T-helper 1 cell (primary cell): ENCODE measurements at regions not wholly inside any gene's neighbourhood (a gene's known extent, or its start where the extent isn't known, plus 50 kb on each side); places are given as distances from the start of the nearest gene placed in this dataset.
A peak's percentile ranks its signal among the peaks of the same experiment; 100 is the strongest.

Source experiments
- DNase-seq, 5 donors: peaks; one replicate each; pipeline ENCODE4 v3.0.0-alpha.2; 2012 to 2020

DNA sequence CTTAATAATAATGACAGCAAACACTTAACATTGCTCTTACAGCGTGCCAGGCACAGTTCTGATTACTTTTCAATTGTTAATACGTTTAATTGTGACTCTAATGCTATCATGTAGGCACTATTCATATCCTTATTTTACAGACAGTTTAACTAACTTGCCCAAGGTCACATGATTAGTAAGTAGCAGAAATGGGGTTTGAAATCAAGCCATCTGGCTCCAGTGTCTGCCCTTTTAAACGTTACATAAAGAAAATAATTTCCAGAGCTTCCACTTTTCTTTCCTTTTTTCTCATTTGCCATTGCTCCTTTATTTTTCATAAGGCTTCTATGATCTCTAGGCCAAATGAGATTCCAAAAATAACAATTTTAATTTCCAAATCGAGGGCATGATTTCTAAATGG lies 50.6 kb upstream of the IKZF2 start:
- no peak for DNase-seq

DNA sequence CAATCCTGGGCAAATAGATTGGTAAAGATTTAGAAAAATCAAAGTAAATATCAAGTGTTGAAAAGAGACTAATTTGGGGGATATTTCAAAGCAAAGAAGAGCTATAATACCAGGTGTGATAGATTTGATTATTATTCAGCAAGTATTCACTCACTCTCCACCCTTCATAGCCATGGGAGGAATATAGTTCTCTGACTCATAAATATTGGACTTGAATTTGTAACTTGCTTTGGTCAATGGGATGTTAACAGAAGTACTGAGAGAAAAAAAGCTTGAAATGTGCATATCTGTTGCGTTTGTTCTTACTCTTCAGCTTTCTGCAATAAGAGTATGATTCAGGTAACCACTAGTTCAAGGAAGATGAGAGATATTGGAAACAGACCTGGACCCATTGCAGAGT lies 54.5 kb upstream of the IKZF2 start:
- DNase-seq: no peak

- no peak for DNase-seq
Measured at GRCh38 chr2:213213186-213213585, 61.8 kb upstream of the IKZF2 start.

- no peak for DNase-seq
Measured at GRCh38 chr2:213214209-213214608, 62.8 kb upstream of the IKZF2 start.

- no peak for DNase-seq
Measured at GRCh38 chr2:213216461-213216860, 65.0 kb upstream of the IKZF2 start.

DNA sequence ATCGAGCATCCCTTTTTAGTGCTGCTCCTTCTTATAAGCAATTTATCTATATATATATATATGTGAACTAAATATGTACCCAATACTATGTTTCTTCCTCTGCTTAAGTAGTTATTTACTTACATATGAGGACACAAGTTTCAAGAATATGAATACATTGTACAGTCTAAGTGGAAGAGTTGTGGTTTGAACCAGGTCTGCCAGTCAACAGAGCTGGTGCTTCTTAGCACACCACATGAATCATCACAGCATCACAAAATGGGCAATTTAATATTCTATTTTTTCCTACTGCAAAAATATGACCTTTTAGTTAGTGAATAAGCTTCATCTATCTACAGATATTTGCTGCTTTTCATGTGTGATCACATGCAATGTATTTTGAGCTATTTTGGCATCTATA lies 64.4 kb upstream of the SPAG16 start:
- no peak for DNase-seq

- no peak for DNase-seq
Measured at GRCh38 chr2:213220967-213221603, 63.2 kb upstream of the SPAG16 start.

DNA sequence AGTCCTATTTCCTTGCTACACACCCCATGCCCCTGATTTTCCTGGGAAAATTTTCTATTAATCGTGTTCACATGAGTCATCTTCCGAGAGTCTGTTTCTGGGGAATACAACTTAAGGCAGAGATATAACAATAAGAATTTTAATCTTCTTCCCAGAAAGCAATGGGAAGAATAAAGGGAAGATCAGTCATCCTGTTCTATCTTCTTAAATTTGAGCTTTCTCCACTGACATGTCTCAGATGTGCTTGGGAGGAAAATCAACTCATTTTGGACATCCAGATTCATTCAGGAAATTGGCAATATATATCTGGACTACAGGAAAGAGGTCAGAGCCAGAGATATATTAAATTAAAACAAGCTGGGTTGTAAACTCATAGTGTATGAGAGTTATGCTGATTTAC lies 62.3 kb upstream of the SPAG16 start:
- DNase-seq: no peak

DNA sequence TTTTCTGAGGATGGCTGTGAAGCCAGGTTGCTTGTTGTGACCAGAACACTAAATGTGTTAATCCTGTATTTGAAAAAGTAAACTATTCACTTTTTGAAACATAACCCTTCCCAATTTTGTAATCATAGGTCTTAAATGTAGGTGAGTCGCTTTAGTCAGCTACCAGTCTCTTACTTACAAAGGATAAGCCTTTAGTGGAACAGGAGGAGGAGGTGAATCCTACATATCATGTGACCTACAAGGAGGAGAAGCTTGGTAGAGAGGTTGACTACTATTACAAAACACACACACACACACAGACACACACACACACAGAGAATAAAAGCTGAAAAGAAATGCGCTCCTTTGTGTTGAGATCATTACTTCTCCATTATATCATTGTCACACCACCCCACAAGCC lies 59.9 kb upstream of the SPAG16 start:
- no peak for DNase-seq

GRCh38 chr2:213225866-213226265 lies 58.4 kb upstream of the SPAG16 start:
- no peak for DNase-seq

- DNase-seq: peak in 1 of 5 donors; percentile 15
Measured at GRCh38 chr2:213227458-213227857, 56.8 kb upstream of the SPAG16 start.

DNA sequence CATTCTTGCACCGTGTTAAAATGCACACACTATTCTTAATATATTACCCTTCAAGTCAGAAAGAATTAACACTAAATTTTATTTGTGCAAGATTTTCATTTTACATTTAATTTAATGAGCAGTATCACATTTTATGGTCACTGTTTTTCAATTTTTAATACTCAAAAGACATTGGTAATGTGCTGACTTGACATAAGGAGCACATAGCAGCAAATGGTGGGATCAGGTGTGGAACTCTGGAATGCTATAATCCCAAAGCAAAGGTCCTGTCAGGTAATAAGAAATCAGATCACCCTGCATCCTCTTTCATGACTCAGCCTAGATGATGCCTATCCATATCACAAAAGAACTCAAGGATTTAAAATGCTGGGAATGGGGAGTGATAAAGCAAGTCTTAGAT lies 55.6 kb upstream of the SPAG16 start:
- no peak for DNase-seq

DNA sequence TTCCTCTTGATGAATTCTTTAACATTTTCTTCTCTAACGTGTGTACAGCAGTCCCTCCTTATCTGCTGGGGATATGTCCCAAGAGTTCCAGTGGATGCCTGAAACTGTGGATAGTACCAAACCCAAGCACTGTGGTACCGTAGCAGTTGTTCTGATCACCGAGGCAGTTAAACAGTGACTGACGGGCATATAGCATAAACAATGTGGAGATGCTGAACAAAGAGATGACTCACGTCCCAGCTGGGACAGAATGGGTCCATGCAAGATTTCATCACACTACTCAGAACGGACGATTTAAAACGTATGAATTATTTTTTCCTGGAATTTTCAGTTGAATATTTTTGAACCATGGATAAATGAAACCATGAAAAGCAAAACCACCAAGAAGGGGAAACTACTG lies 54.5 kb upstream of the SPAG16 start:
- DNase-seq: no peak

DNA sequence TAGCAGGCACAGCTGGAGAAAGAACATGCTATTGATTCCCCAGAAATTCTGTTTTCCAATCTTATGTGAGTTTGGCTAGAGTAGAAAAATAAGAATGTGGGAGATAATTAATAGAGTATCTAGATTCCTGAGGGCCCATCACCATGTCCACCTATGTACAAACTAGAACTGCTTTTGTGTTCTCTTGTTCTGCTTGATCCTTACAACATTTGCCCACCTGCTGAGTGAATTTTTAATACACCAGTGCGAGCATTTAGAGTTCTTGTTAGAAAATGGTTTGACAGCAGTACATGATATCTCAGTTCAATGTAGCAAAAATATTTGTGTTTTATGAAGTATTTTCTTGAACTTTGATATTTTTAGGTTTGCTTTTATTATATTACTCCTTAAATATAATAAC lies 52.3 kb upstream of the SPAG16 start:
- no peak for DNase-seq

GRCh38 chr2:213232649-213233437 lies 51.4 kb upstream of the SPAG16 start:
- peak in 2 of 5 donors; percentile 15 to 59 for DNase-seq

DNA sequence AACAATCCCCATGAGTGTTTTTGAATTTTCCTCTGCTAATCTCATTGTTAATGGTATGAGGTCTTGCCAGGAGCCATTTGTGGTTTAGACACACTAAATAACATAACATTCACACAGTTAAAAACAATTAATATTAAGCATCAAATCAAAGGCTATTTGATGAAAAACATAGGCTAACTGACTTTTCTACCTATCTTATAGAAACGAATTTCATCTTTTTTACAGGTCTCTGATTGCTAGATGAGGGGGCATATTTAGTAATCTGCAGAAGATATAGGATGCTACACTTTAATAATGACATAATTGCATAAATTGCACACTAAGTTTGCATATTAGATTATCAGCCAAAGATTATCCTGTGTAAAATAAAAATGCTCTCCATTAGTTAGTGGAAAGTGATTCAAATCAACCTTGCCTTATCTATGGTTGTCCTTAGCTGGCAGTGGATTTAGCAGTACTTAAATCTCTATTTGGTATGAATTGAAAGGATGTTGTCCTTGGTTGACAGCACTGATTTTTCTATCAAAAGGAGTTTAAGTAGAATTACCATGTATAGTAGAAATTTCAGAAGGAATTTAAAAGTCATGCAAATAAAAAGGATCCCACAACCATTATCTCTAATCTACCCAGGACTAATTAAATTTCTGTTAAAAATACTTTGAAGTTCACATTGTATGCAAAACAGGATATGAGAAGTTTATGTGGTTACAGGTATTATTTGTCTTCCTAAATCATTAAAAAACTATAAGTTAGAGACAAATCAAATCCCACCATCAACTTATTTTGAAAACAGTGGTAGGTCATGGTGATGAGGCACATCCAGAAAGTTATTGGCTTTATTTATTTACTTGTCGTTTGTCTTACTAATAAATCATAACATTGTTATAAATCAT lies 50.6 kb upstream of the SPAG16 start:
- DNase-seq: no peak
